H9 (cell line): ENCODE measurements at regions not wholly inside any gene's neighbourhood (a gene's known extent, or its start where the extent isn't known, plus 50 kb on each side); places are given as distances from the start of the nearest gene placed in this dataset.

ENCODE experiments used
- DNase-seq: peaks from one replicate; pipeline ENCODE4 v3.0.0-alpha.2; 2017
- H2AFZ ChIP-seq: one replicate; pipeline ENCODE4 v1.6.1; 2013; ENCODE audit warnings: mild to moderate bottlenecking, low read length, control low read depth, moderate library complexity
- H2AK5ac ChIP-seq: 2 replicates; pipeline ENCODE4 v1.6.1; 2013; ENCODE audit warnings: low read length, control low read depth, mixed read lengths; ENCODE audit not compliant: insufficient read length
- H2BK120ac ChIP-seq: one replicate; pipeline ENCODE4 v1.6.1; 2013; ENCODE audit warnings: low read depth, mild to moderate bottlenecking, low read length, control low read depth, inconsistent platforms; ENCODE audit not compliant: poor library complexity, severe bottlenecking
- H2BK12ac ChIP-seq: 2 replicates; pipeline ENCODE4 v1.6.1; 2013; ENCODE audit warnings: low read length, control low read depth, mixed read lengths, low read depth; ENCODE audit not compliant: insufficient read length
- H2BK15ac ChIP-seq: 2 replicates; pipeline ENCODE4 v1.6.1; 2013; ENCODE audit warnings: low read depth, low read length, control low read depth
- H2BK20ac ChIP-seq: one replicate; pipeline ENCODE4 v1.6.1; 2013; ENCODE audit warnings: low read depth, mild to moderate bottlenecking, low read length, control low read depth, inconsistent platforms; ENCODE audit not compliant: poor library complexity, severe bottlenecking
- H2BK5ac ChIP-seq: 2 replicates; pipeline ENCODE4 v1.6.1; 2013; ENCODE audit warnings: low read length, control low read depth, mixed read lengths; ENCODE audit not compliant: insufficient read length
- H3K14ac ChIP-seq: 2 replicates; pipeline ENCODE4 v1.6.1; 2013; ENCODE audit warnings: low read length, control low read depth; ENCODE audit not compliant: insufficient read depth
- H3K18ac ChIP-seq: 2 replicates; pipeline ENCODE4 v1.6.1; 2013; ENCODE audit warnings: low read depth, mild to moderate bottlenecking, mixed read lengths, low read length, control low read depth; ENCODE audit not compliant: insufficient read length
- H3K23ac ChIP-seq: 2 replicates; pipeline ENCODE4 v1.6.1; 2013; ENCODE audit warnings: low read length, control low read depth, mixed read lengths, low read depth; ENCODE audit not compliant: insufficient read length
- H3K23me2 ChIP-seq: 2 replicates; pipeline ENCODE4 v1.6.1; 2013; ENCODE audit warnings: low read depth, mild to moderate bottlenecking, mixed read lengths, low read length, control low read depth; ENCODE audit not compliant: insufficient read length, poor library complexity, severe bottlenecking
- H3K27ac ChIP-seq: 2 replicates; pipeline ENCODE4 v1.5.1; 2013; ENCODE audit warnings: low read length, control low read depth, mixed read lengths, low read depth; ENCODE audit not compliant: insufficient read length
- H3K27me3 ChIP-seq: 2 replicates; pipeline ENCODE4 v1.6.1; 2013; ENCODE audit warnings: low read length, control low read depth, inconsistent platforms; ENCODE audit not compliant: insufficient read depth
- H3K4ac ChIP-seq: 2 replicates; pipeline ENCODE4 v1.6.1; 2013; ENCODE audit warnings: low read depth, mild to moderate bottlenecking, control low read depth, inconsistent platforms, low read length, moderate library complexity
- H3K4me1 ChIP-seq: 2 replicates; pipeline ENCODE4 v1.6.1; 2013; ENCODE audit warnings: low read length, control low read depth, inconsistent platforms; ENCODE audit not compliant: insufficient read depth
- H3K4me2 ChIP-seq: 2 replicates; pipeline ENCODE4 v1.6.1; 2013; ENCODE audit warnings: low read length, control low read depth, mixed read lengths; ENCODE audit not compliant: insufficient read length, insufficient read depth
- H3K56ac ChIP-seq: 2 replicates; pipeline ENCODE4 v1.6.1; 2013; ENCODE audit warnings: low read depth, mild to moderate bottlenecking, mixed read lengths, low read length, control low read depth; ENCODE audit not compliant: insufficient read length
- H3K79me1 ChIP-seq: 2 replicates; pipeline ENCODE4 v1.6.1; 2013; ENCODE audit warnings: low read depth, mild to moderate bottlenecking, moderate library complexity, low read length, control low read depth, inconsistent platforms; ENCODE audit not compliant: insufficient read depth, poor library complexity, severe bottlenecking
- H3K79me2 ChIP-seq: 2 replicates; pipeline ENCODE4 v1.6.1; 2013; ENCODE audit warnings: low read length, control low read depth, inconsistent platforms; ENCODE audit not compliant: insufficient read depth
- H3K9ac ChIP-seq: 2 replicates; pipeline ENCODE4 v1.6.1; 2013; ENCODE audit warnings: low read length, control low read depth, mixed read lengths; ENCODE audit not compliant: insufficient read length; ENCODE audit errors: extremely low read depth
- H3K9me3 ChIP-seq: one replicate; pipeline ENCODE4 v1.6.1; 2013; ENCODE audit warnings: low read depth, low read length, inconsistent platforms; ENCODE audit not compliant: control insufficient read depth
- H3T11ph ChIP-seq: one replicate; pipeline ENCODE4 v1.6.1; 2013; ENCODE audit warnings: mild to moderate bottlenecking, low read length, control low read depth, inconsistent platforms
- H4K20me1 ChIP-seq: one replicate; pipeline ENCODE4 v1.6.1; 2013; ENCODE audit not compliant: control insufficient read depth, insufficient read length, insufficient read depth
- H4K5ac ChIP-seq: 2 replicates; pipeline ENCODE4 v1.6.1; 2013; ENCODE audit warnings: low read depth, mild to moderate bottlenecking, mixed read lengths, low read length, control low read depth; ENCODE audit not compliant: insufficient read length
- H4K8ac ChIP-seq: replicated peaks from 2 replicates; pipeline ENCODE4 v1.6.1; 2013; ENCODE audit warnings: low read length, control low read depth, mixed read lengths, low read depth; ENCODE audit not compliant: insufficient read length
- H4K91ac ChIP-seq: 2 replicates; pipeline ENCODE4 v1.6.1; 2013; ENCODE audit warnings: low read depth, mild to moderate bottlenecking, moderate library complexity, mixed read lengths, low read length, control low read depth; ENCODE audit not compliant: insufficient read length
- H3K27ac Mint-ChIP-seq, 3 experiments: 2 replicates in 2 of 3; 3 replicates in 1 of 3; pipeline ENCODE4 v1.8.0; 2020 to 2021; ENCODE audit warnings: mixed read lengths in 3 of 3, mild to moderate bottlenecking in 1 of 3, moderate library complexity in 1 of 3
- H3K27me3 Mint-ChIP-seq: 2 replicates; pipeline ENCODE4 v1.8.0; 2021; ENCODE audit warnings: low read depth, mild to moderate bottlenecking, moderate library complexity, mixed read lengths
- H3K36me3 Mint-ChIP-seq, 3 experiments: 2 replicates in 2 of 3; 3 replicates in 1 of 3; pipeline ENCODE4 v1.8.0; 2020 to 2021; ENCODE audit warnings: low read depth in 3 of 3, mixed read lengths in 3 of 3; ENCODE audit not compliant: insufficient read depth in 1 of 3
- H3K4me1 Mint-ChIP-seq, 2 experiments: 2 replicates each; pipeline ENCODE4 v1.8.0; 2020; ENCODE audit warnings: mixed read lengths in 2 of 2
- H3K4me3 Mint-ChIP-seq, 2 experiments: 2 replicates in 1 of 2; 3 replicates in 1 of 2; pipeline ENCODE4 v1.8.0; 2020 to 2021; ENCODE audit warnings: mild to moderate bottlenecking in 2 of 2, mixed read lengths in 2 of 2, moderate library complexity in 1 of 2
- H3K9me3 Mint-ChIP-seq, 2 experiments: 2 replicates in 1 of 2; 3 replicates in 1 of 2; pipeline ENCODE4 v1.8.0; 2020; ENCODE audit warnings: mild to moderate bottlenecking in 2 of 2, mixed read lengths in 2 of 2, moderate library complexity in 1 of 2
- CTCF ChIP-seq: fragments of 200-600 bp; sonication (generic); conservative IDR thresholded peaks from 3 replicates; pipeline ENCODE4 v1.8.0; 2021; ENCODE audit warnings: antibody characterized with exemption, mild to moderate bottlenecking

- Histone ChIP-seq H2AFZ (no peak overlapping the region), H3K23me2 (no peaks in the 10 kb centered on the region), H3K9me3 (no peaks in the 10 kb centered on the region), H3K27ac (no peak overlapping the region), H3K4me1 (no peaks in the 10 kb centered on the region), H4K5ac (no peak overlapping the region), H3K9ac (no peak overlapping the region), H2BK5ac (no peak overlapping the region), H2BK20ac (no peak overlapping the region), H3T11ph (no peak overlapping the region), H3K79me1 (no peaks in the 10 kb centered on the region), H4K8ac (no peak overlapping the region), H3K27me3 (no peaks in the 10 kb centered on the region), H4K20me1 (no peaks in the 10 kb centered on the region), H2AK5ac (no peak overlapping the region), H3K79me2 (no peaks in the 10 kb centered on the region), H4K91ac (no peak overlapping the region), H3K56ac (no peak overlapping the region), H3K18ac (no peak overlapping the region), H3K14ac (no peak overlapping the region), H3K4me2 (no peak overlapping the region), H3K23ac (no peak overlapping the region), H2BK120ac (no peak overlapping the region), H2BK15ac (no peak overlapping the region), H2BK12ac (no peak overlapping the region), H3K4ac (no peak overlapping the region)
- Mint-ChIP-seq H3K36me3 (no peaks in the 10 kb centered on the region), H3K27me3 (no peaks in the 10 kb centered on the region), H3K27ac (no peak overlapping the region), H3K4me3 (no peak overlapping the region), H3K4me1 (peaks cover 3 to 5% of the 10 kb centered on the region in 2 experiments; a peak in 3 of 4 replicates), H3K9me3 (no peaks in the 10 kb centered on the region)
- TF ChIP-seq CTCF, result no peak
- no peak for DNase-seq
Measured at GRCh38 chr13:72505376-72505775, 222.1 kb downstream of the MZT1 start.
